SU-DHL-6 (cell line): ENCODE measurements at regions not wholly inside any gene's neighbourhood (a gene's known extent, or its start where the extent isn't known, plus 50 kb on each side); places are given as distances from the start of the nearest gene placed in this dataset.

Source experiments
- H2AFZ ChIP-seq: fragments of 200-600 bp; sonication (generic); 2 replicates; pipeline ENCODE4 v1.6.1; 2014; ENCODE audit warnings: low read depth, mild to moderate bottlenecking, moderate library complexity, mixed read lengths, antibody characterized with exemption, low read length; ENCODE audit not compliant: severe bottlenecking
- H3F3A ChIP-seq: fragments of 200-600 bp; shearing (Covaris generic); 2 replicates; pipeline ENCODE4 v1.6.0; 2016; ENCODE audit warnings: antibody characterized with exemption, mild to moderate bottlenecking; ENCODE audit not compliant: insufficient read depth
- H3K27ac ChIP-seq: fragments of 200-600 bp; sonication (generic); 2 replicates; pipeline ENCODE4 v1.5.1; 2016; ENCODE audit warnings: low read depth, mild to moderate bottlenecking, low read length, moderate library complexity, mixed read lengths
- H3K27me3 ChIP-seq: fragments of 200-600 bp; sonication (generic), shearing (Covaris generic); 2 replicates; pipeline ENCODE4 v1.6.0; 2014; ENCODE audit warnings: mild to moderate bottlenecking, low read length
- H3K36me3 ChIP-seq: fragments of 200-600 bp; sonication (generic); 2 replicates; pipeline ENCODE4 v1.6.1; 2014; ENCODE audit warnings: mild to moderate bottlenecking, low read length, mixed read lengths
- H3K4me2 ChIP-seq: fragments of 300-600, 200-600 bp; shearing (Covaris generic), sonication (generic); 2 replicates; pipeline ENCODE4 v1.6.0; 2014; ENCODE audit warnings: low read length, low read depth, mild to moderate bottlenecking; ENCODE audit not compliant: poor library complexity, severe bottlenecking
- H3K4me3 ChIP-seq: fragments of 200-600 bp; sonication (generic); 2 replicates; pipeline ENCODE4 v1.5.1; 2014; ENCODE audit warnings: antibody characterized with exemption, low read length, mild to moderate bottlenecking, mixed read lengths; ENCODE audit not compliant: insufficient read depth, poor library complexity, severe bottlenecking
- H3K79me2 ChIP-seq: fragments of 200-600 bp; sonication (generic); 2 replicates; pipeline ENCODE4 v1.6.1; 2014; ENCODE audit warnings: mild to moderate bottlenecking, low read length, moderate library complexity; ENCODE audit not compliant: insufficient read depth
- H3K9ac ChIP-seq: fragments of 200-600 bp; sonication (generic); 2 replicates; pipeline ENCODE4 v1.7.0; 2014; ENCODE audit warnings: mild to moderate bottlenecking, low read length
- H3K9me2 ChIP-seq: fragments of 200-600 bp; sonication (generic); replicated peaks from 2 replicates; pipeline ENCODE4 v1.6.1; 2014; ENCODE audit warnings: low read length; ENCODE audit not compliant: insufficient read depth
- H3K9me3 ChIP-seq: fragments of 200-600 bp; sonication (generic); 2 replicates; pipeline ENCODE4 v1.6.1; 2014; ENCODE audit warnings: low read length, mixed read lengths; ENCODE audit not compliant: insufficient read depth
- H4K20me1 ChIP-seq: fragments of 200-600 bp; sonication (generic); 2 replicates; pipeline ENCODE4 v1.6.1; 2014; ENCODE audit warnings: low read depth, mild to moderate bottlenecking, antibody characterized with exemption, low read length, moderate library complexity, mixed read lengths
- CTCF ChIP-seq: fragments of 200-600 bp; sonication (generic); IDR thresholded peaks from one replicate; pipeline ENCODE4 v1.5.1; 2017; ENCODE audit warnings: antibody characterized with exemption, mild to moderate bottlenecking, low read length, moderate library complexity; ENCODE audit not compliant: insufficient read depth, poor library complexity, severe bottlenecking
- EZH2phosphoT487 ChIP-seq: fragments of 200-600 bp; sonication (generic), shearing (Covaris generic); conservative IDR thresholded peaks from 2 replicates; pipeline ENCODE4 v1.6.1; 2018; ENCODE audit warnings: mild to moderate bottlenecking, antibody characterized with exemption, low read length, moderate library complexity, mixed read lengths

DNA sequence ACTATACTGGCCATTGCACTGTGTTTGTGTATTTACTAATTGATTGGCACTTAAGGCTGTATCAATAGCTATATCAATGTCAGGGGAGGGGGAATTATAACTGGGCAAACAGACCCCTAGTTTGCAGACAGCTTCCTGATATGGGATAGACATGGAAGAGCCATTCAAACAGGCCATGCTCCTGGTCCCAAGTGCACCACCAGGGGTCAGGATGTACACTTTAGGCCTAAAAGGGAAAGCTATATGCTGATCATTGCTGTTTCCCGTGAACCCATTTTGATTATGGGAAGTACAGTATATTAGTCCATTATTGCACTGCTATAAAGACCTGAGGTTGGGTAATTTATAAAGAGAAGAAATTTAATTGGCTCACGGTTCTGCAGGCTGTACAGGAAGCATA lies 124.9 kb upstream of the BACE2 start:
- H3K4me2 ChIP-seq = no peak overlapping the region
- no peak for TF ChIP-seq CTCF
- no peak for TF ChIP-seq EZH2phosphoT487

GRCh38 chr21:41045534-41046268 lies 122.3 kb upstream of the BACE2 start:
- TF ChIP-seq EZH2phosphoT487 (no peak), CTCF (no peak)
- no peaks in the 10 kb centered on the region for H3K9me2 ChIP-seq
- H3K79me2 ChIP-seq = no peaks in the 10 kb centered on the region
- no peaks in the 10 kb centered on the region for H3F3A ChIP-seq
- H3K27ac ChIP-seq = no peak overlapping the region
- H4K20me1 ChIP-seq = no peaks in the 10 kb centered on the region
- no peak overlapping the region for H3K4me3 ChIP-seq
- no peaks in the 10 kb centered on the region for H3K36me3 ChIP-seq
- 0 out of 2 replicates have a peak, but pooled peaks cover 3% of the 10 kb centered on the region for H3K27me3 ChIP-seq
- no peak overlapping the region for H3K9ac ChIP-seq
- H2AFZ ChIP-seq = no peak overlapping the region
- H3K4me2 ChIP-seq = no peak overlapping the region
- no peaks in the 10 kb centered on the region for H3K9me3 ChIP-seq

More for the DNA sequence above, 124.9 kb upstream of the BACE2 start:
- H3K79me2 ChIP-seq = no peaks in the 10 kb centered on the region
- no peaks in the 10 kb centered on the region for H3K9me2 ChIP-seq
- no peaks in the 10 kb centered on the region for H3F3A ChIP-seq
- H3K27me3 ChIP-seq = 0 out of 2 replicates have a peak, but pooled peaks cover 3% of the 10 kb centered on the region
- no peaks in the 10 kb centered on the region for H3K36me3 ChIP-seq
- H3K4me3 ChIP-seq = no peak overlapping the region
- H2AFZ ChIP-seq = no peak overlapping the region
- no peak overlapping the region for H3K27ac ChIP-seq
- H4K20me1 ChIP-seq = no peaks in the 10 kb centered on the region
- H3K9ac ChIP-seq = no peak overlapping the region
- no peaks in the 10 kb centered on the region for H3K9me3 ChIP-seq

DNA sequence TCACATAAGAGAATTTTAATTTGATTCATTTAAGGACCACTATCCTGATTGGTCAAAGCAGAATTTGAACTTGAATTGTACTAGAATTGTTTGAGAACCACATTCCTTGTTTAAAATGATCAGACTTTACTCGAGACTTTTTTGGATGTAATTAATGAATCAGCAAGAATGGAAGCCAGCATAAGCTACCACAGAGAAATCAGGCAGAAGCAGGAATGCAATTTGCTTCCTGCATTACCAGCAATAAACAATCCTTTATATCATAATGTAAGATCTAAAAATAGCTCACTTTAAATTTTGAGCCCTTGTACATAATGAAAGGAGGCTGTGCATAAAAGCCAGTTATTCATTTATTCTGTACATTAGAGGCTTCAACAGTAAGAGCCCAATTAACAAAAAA lies 119.8 kb upstream of the BACE2 start:
- H3K27me3 ChIP-seq = 0 out of 2 replicates have a peak, but pooled peaks cover 3% of the 10 kb centered on the region
- no peak overlapping the region for H3K9ac ChIP-seq
- H3K36me3 ChIP-seq = no peaks in the 10 kb centered on the region
- H3K9me3 ChIP-seq = no peaks in the 10 kb centered on the region
- no peak overlapping the region for H2AFZ ChIP-seq
- no peak overlapping the region for H3K27ac ChIP-seq
- H3K9me2 ChIP-seq = no peaks in the 10 kb centered on the region
- H4K20me1 ChIP-seq = no peaks in the 10 kb centered on the region
- no peaks in the 10 kb centered on the region for H3K79me2 ChIP-seq
- no peak overlapping the region for H3K4me3 ChIP-seq
- TF ChIP-seq EZH2phosphoT487 (no peak), CTCF (no peak)
- no peak overlapping the region for H3K4me2 ChIP-seq
- H3F3A ChIP-seq = no peaks in the 10 kb centered on the region
